OCI-LY7 (cell line): ENCODE measurements at regions not wholly inside any gene's neighbourhood (a gene's known extent, or its start where the extent isn't known, plus 50 kb on each side); places are given as distances from the start of the nearest gene placed in this dataset.

Source experiments
- CTCF ChIP-seq: fragments of 200-600 bp; sonication (generic); conservative IDR thresholded peaks from 2 replicates; pipeline ENCODE4 v1.5.1; 2014; ENCODE audit warnings: mild to moderate bottlenecking, antibody characterized with exemption, low read length, moderate library complexity, mixed read lengths
- EZH2phosphoT487 ChIP-seq: fragments of 200-600 bp; sonication (generic); IDR thresholded peaks from 2 replicates; pipeline ENCODE4 v1.6.1; 2018; ENCODE audit warnings: low read depth, borderline replicate concordance, mild to moderate bottlenecking, mixed run types, antibody characterized with exemption, low read length, moderate library complexity, mixed read lengths

GRCh38 chr6:100226811-100227210 is 232.8 kb upstream of the MCHR2 start:
- TF ChIP-seq CTCF (no peak), EZH2phosphoT487 (no peak)
